Gastrocnemius medialis (tissue), 4 donors: ENCODE measurements at regions not wholly inside any gene's neighbourhood (a gene's known extent, or its start where the extent isn't known, plus 50 kb on each side); places are given as distances from the start of the nearest gene placed in this dataset.

Source experiments
- CTCF ChIP-seq, 5 experiments: fragments of 450-650 bp in 3 of 5; fragments of 200-600 bp in 2 of 5; sonication (generic) in 2 of 5; IDR thresholded peaks in 4 of 5; conservative IDR thresholded peaks in 1 of 5; 1 replicate in 4 of 5; 2 replicates in 1 of 5; pipeline ENCODE4 v1.5.1; 2016 to 2019; ENCODE audit warnings: antibody characterized with exemption in 5 of 5, mild to moderate bottlenecking in 3 of 5, moderate library complexity in 3 of 5
- POLR2A ChIP-seq, 2 donors: fragments of 450-650 bp; IDR thresholded peaks; one replicate each; pipeline ENCODE4 v1.6.1; 2017; ENCODE audit warnings: antibody characterized with exemption in 2 of 2, mild to moderate bottlenecking in 2 of 2, moderate library complexity in 2 of 2

GRCh38 chr19:46928951-46929350 lies 68.2 kb downstream of the ARHGAP35 start:
- TF ChIP-seq CTCF (IDR thresholded peaks at IDR 0.05 in 4 of 5, conservative IDR thresholded peaks at IDR 0.05 in 1 of 5) (no peak), POLR2A (IDR thresholded peaks at IDR 0.05) (no peak)
